HG02642 (cell line): ENCODE measurements at regions not wholly inside any gene's neighbourhood (a gene's known extent, or its start where the extent isn't known, plus 50 kb on each side); places are given as distances from the start of the nearest gene placed in this dataset.

Source experiments
- ATAC-seq: cut with Tn5 transposase; IDR thresholded peaks from one replicate; pipeline ENCODE4 v1.9.1; 2021; ENCODE audit warnings: mild to moderate bottlenecking; ENCODE audit not compliant: unreplicated experiment, poor library complexity

GRCh38 chr1:83741770-83742169 is 257.2 kb downstream of the TTLL7 start:
- ATAC-seq: no peak

GRCh38 chr1:83741348-83741747 is 257.6 kb downstream of the TTLL7 start:
- no peak for ATAC-seq

- ATAC-seq: no peak
These were observed 263.4 kb downstream of the TTLL7 start for GRCh38 chr1:83735526-83735925.

- no peak for ATAC-seq
These were observed 264.5 kb downstream of the TTLL7 start for GRCh38 chr1:83734420-83734819.

- no peak for ATAC-seq
These were observed 273.1 kb downstream of the TTLL7 start for GRCh38 chr1:83725735-83726360.

GRCh38 chr1:83718338-83718737 is 280.6 kb downstream of the TTLL7 start:
- no peak for ATAC-seq

- no peak for ATAC-seq
These were observed 281.1 kb downstream of the TTLL7 start for GRCh38 chr1:83717785-83718184.

GRCh38 chr1:83716641-83717040 is 282.3 kb downstream of the TTLL7 start:
- ATAC-seq: no peak

GRCh38 chr1:83715550-83715949 is 283.4 kb downstream of the TTLL7 start:
- ATAC-seq: no peak

GRCh38 chr1:83709662-83710061 is 289.3 kb downstream of the TTLL7 start:
- ATAC-seq: no peak

- ATAC-seq: no peak
These were observed 292.5 kb downstream of the TTLL7 start for GRCh38 chr1:83706354-83706938.

GRCh38 chr1:83705091-83705490 is 293.8 kb downstream of the TTLL7 start:
- no peak for ATAC-seq

- no peak for ATAC-seq
These were observed 294.6 kb downstream of the TTLL7 start for GRCh38 chr1:83704350-83704749.

GRCh38 chr1:83702356-83702755 is 296.6 kb downstream of the TTLL7 start:
- no peak for ATAC-seq

GRCh38 chr1:83701355-83701754 is 297.6 kb downstream of the TTLL7 start:
- no peak for ATAC-seq

- ATAC-seq: no peak
These were observed 300.3 kb downstream of the TTLL7 start for GRCh38 chr1:83698644-83699043.

- no peak for ATAC-seq
These were observed 301.0 kb downstream of the TTLL7 start for GRCh38 chr1:83697961-83698360.

- no peak for ATAC-seq
These were observed 301.7 kb downstream of the TTLL7 start for GRCh38 chr1:83697220-83697619.

GRCh38 chr1:83694449-83694848 is 304.5 kb downstream of the TTLL7 start:
- ATAC-seq: no peak

- no peak for ATAC-seq
These were observed 305.4 kb downstream of the TTLL7 start for GRCh38 chr1:83693427-83694126.

GRCh38 chr1:83692524-83693381 is 306.2 kb downstream of the TTLL7 start:
- peak; percentile 62 for ATAC-seq
